ENCODE measurements at regions not wholly inside any gene's neighbourhood (a gene's known extent, or its start where the extent isn't known, plus 50 kb on each side); places are given as distances from the start of the nearest gene placed in this dataset.
"Not testable (repeated sequence)": the region's sequence is repeated elsewhere in the genome, so short reads cannot be mapped to it uniquely, and the experiment has no call there.

DNA sequence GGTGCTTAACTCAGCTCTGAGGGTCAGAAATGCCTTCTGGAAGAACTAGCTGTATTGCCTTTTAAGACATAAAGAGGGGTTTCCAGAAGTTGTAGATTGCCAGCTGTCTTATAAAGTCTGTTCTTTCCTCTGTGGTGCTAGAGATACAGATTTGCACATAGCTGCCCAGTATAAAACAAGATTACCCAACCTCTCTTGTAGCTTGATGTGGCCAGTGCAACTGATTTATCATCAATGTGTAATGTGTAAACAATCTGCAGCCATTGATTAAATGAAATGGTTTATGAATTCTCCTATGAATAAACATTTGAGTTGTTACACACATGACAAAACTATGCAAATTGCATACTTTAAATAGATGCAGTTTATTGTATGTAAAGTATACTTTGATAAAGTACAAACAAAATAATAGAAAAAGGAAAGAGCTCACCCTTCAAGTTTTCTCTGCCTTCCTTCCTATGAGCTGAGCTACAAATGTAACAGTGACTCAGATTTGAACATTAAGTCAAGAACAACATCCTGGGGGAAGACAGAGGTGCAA, 195.2 kb downstream of the TMEM26 start:
- no peaks in the 10 kb centered on the region for H3K27me3 ChIP-seq (ENCODE audit: control insufficient read depth in 4 of 4, insufficient read depth in 4 of 4, low read length in 3 of 4)
- no peaks in the 10 kb centered on the region for H3K4me1 ChIP-seq (ENCODE audit: control insufficient read depth in 4 of 4, insufficient read depth in 4 of 4, low read length in 3 of 4)
- H3K9me3 ChIP-seq (ENCODE audit: control insufficient read depth in 4 of 4, low read length in 3 of 4), result no peaks in the 10 kb centered on the region
- H3K27ac ChIP-seq (ENCODE audit: low read depth in 1 of 2, low read length in 2 of 2), result no peak overlapping the region
- no peak for DNase-seq (ENCODE audit: low spot score)
- no peak overlapping the region for H3K4me3 ChIP-seq (ENCODE audit: low read depth in 1 of 3, low read length in 3 of 3)
- no peaks in the 10 kb centered on the region for H3K36me3 ChIP-seq (ENCODE audit: control insufficient read depth in 4 of 4, insufficient read depth in 3 of 4, low read depth in 1 of 4, low read length in 3 of 4)
- TF ChIP-seq MAX (IDR thresholded peaks at IDR 0.05), result no peak
- no peak overlapping the region for H3K9ac ChIP-seq (ENCODE audit: low read depth in 1 of 2, low read length in 2 of 2)

GRCh38 chr10:61257136-61257535, 196.0 kb downstream of the TMEM26 start:
- no peaks in the 10 kb centered on the region for H3K4me1 ChIP-seq (ENCODE audit: control insufficient read depth in 4 of 4, insufficient read depth in 4 of 4, low read length in 3 of 4)
- no peak overlapping the region for H3K27ac ChIP-seq (ENCODE audit: low read depth in 1 of 2, low read length in 2 of 2)
- TF ChIP-seq FOXA2 (IDR thresholded peaks at IDR 0.05) (no peak), TAF1 (conservative IDR thresholded peaks at IDR 0.05) (no peak), YY1 (IDR thresholded peaks at IDR 0.05) (no peak), ATF3 (IDR thresholded peaks at IDR 0.05) (no peak), MAX (IDR thresholded peaks at IDR 0.05) (no peak), JUND (IDR thresholded peaks at IDR 0.05) (no peak)
- TF ChIP-seq, protein P1, sequence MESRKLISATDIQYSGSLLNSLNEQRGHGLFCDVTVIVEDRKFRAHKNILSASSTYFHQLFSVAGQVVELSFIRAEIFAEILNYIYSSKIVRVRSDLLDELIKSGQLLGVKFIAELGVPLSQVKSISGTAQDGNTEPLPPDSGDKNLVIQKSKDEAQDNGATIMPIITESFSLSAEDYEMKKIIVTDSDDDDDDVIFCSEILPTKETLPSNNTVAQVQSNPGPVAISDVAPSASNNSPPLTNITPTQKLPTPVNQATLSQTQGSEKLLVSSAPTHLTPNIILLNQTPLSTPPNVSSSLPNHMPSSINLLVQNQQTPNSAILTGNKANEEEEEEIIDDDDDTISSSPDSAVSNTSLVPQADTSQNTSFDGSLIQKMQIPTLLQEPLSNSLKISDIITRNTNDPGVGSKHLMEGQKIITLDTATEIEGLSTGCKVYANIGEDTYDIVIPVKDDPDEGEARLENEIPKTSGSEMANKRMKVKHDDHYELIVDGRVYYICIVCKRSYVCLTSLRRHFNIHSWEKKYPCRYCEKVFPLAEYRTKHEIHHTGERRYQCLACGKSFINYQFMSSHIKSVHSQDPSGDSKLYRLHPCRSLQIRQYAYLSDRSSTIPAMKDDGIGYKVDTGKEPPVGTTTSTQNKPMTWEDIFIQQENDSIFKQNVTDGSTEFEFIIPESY (IDR thresholded peaks at IDR 0.05), result no peak
- no peaks in the 10 kb centered on the region for H3K27me3 ChIP-seq (ENCODE audit: control insufficient read depth in 4 of 4, insufficient read depth in 4 of 4, low read length in 3 of 4)
- DNase-seq (ENCODE audit: low spot score), result no peak
- 93% methylated on average over 6 of the region's 6 CpGs for WGBS
- no peaks in the 10 kb centered on the region for H3K36me3 ChIP-seq (ENCODE audit: control insufficient read depth in 4 of 4, insufficient read depth in 3 of 4, low read depth in 1 of 4, low read length in 3 of 4)
- no peaks in the 10 kb centered on the region for H3K9me3 ChIP-seq (ENCODE audit: control insufficient read depth in 4 of 4, low read length in 3 of 4)
- H3K9ac ChIP-seq (ENCODE audit: low read depth in 1 of 2, low read length in 2 of 2), result no peak overlapping the region
- no peak overlapping the region for H3K4me3 ChIP-seq (ENCODE audit: low read depth in 1 of 3, low read length in 3 of 3)

DNA sequence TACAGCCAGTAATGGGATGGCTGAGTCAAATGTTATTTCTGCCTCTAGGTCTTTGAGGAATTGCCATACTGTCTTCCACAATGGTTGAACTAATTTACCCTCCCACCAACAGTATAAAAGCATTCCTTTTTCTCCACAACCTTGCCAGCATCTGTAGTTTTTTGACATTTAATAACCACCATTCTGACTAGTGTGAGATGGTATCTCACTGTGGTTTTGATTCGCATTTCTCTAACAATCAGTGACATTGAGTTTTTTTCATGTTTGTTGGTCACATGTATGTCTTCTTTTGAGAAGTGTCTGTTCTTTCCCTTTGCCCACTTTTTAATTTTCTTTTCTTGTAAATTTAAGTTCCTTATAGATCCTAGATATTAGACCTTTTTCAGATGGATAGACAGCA, 200.9 kb downstream of the TMEM26 start:
- H3K4me3 ChIP-seq (ENCODE audit: low read depth in 1 of 3, low read length in 3 of 3); H3K27ac ChIP-seq (ENCODE audit: low read depth in 1 of 2, low read length in 2 of 2); H3K4me1 ChIP-seq (ENCODE audit: control insufficient read depth in 4 of 4, insufficient read depth in 4 of 4, low read length in 3 of 4); H3K9ac ChIP-seq (ENCODE audit: low read depth in 1 of 2, low read length in 2 of 2); H3K27me3 ChIP-seq (ENCODE audit: control insufficient read depth in 4 of 4, insufficient read depth in 4 of 4, low read length in 3 of 4); DNase-seq (ENCODE audit: low spot score); H3K36me3 ChIP-seq (ENCODE audit: control insufficient read depth in 4 of 4, insufficient read depth in 3 of 4, low read depth in 1 of 4, low read length in 3 of 4); H3K9me3 ChIP-seq (ENCODE audit: control insufficient read depth in 4 of 4, low read length in 3 of 4): not testable (repeated sequence)
- 51% methylated on average over 1 of the region's 1 CpG for WGBS

DNA sequence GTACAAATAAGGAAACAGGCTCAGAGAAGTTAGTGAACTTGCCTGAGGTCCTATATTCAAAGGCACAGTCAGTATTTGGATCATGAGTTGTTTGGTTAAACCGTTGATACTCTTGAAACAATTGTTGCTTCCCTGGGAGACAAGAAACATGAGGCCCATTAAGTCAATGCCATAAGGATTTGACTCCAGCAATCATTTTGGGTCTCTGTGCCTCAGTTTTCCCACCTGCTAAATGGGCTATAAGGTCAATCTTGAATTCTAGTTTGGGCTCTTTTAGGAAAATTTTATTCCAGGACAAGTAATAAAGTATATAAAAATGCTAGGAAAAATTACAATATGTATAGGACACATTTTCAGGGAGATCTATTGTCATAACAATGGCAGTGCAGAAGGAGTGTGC, 202.1 kb downstream of the TMEM26 start:
- Histone ChIP-seq H3K4me1 (ENCODE audit: control insufficient read depth in 4 of 4, insufficient read depth in 4 of 4, low read length in 3 of 4) (no peaks in the 10 kb centered on the region), H3K27ac (ENCODE audit: low read depth in 1 of 2, low read length in 2 of 2) (no peak overlapping the region), H3K9ac (ENCODE audit: low read depth in 1 of 2, low read length in 2 of 2) (no peak overlapping the region), H3K27me3 (ENCODE audit: control insufficient read depth in 4 of 4, insufficient read depth in 4 of 4, low read length in 3 of 4) (no peaks in the 10 kb centered on the region), H3K36me3 (ENCODE audit: control insufficient read depth in 4 of 4, insufficient read depth in 3 of 4, low read depth in 1 of 4, low read length in 3 of 4) (no peaks in the 10 kb centered on the region), H3K4me3 (ENCODE audit: low read depth in 1 of 3, low read length in 3 of 3) (no peak overlapping the region), H3K9me3 (ENCODE audit: control insufficient read depth in 4 of 4, low read length in 3 of 4) (no peaks in the 10 kb centered on the region)
- whole genome bisulfite sequencing, result 59% methylated on average over 1 of the region's 1 CpG
- TF ChIP-seq SP1 (IDR thresholded peaks at IDR 0.05), result no peak
- TF ChIP-seq, protein P2, sequence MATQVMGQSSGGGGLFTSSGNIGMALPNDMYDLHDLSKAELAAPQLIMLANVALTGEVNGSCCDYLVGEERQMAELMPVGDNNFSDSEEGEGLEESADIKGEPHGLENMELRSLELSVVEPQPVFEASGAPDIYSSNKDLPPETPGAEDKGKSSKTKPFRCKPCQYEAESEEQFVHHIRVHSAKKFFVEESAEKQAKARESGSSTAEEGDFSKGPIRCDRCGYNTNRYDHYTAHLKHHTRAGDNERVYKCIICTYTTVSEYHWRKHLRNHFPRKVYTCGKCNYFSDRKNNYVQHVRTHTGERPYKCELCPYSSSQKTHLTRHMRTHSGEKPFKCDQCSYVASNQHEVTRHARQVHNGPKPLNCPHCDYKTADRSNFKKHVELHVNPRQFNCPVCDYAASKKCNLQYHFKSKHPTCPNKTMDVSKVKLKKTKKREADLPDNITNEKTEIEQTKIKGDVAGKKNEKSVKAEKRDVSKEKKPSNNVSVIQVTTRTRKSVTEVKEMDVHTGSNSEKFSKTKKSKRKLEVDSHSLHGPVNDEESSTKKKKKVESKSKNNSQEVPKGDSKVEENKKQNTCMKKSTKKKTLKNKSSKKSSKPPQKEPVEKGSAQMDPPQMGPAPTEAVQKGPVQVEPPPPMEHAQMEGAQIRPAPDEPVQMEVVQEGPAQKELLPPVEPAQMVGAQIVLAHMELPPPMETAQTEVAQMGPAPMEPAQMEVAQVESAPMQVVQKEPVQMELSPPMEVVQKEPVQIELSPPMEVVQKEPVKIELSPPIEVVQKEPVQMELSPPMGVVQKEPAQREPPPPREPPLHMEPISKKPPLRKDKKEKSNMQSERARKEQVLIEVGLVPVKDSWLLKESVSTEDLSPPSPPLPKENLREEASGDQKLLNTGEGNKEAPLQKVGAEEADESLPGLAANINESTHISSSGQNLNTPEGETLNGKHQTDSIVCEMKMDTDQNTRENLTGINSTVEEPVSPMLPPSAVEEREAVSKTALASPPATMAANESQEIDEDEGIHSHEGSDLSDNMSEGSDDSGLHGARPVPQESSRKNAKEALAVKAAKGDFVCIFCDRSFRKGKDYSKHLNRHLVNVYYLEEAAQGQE (IDR thresholded peaks at IDR 0.05), result no peak
- TF ChIP-seq JUND (IDR thresholded peaks at IDR 0.05), result no peak
- no peak for DNase-seq (ENCODE audit: low spot score)

Data from liver (tissue), 7 donors.